ENCODE measurements at regions not wholly inside any gene's neighbourhood (a gene's known extent, or its start where the extent isn't known, plus 50 kb on each side); places are given as distances from the start of the nearest gene placed in this dataset.

- Histone ChIP-seq H3K4me1 (ENCODE audit: control insufficient read depth in 1 of 2, low read depth in 2 of 2) (no peaks in the 10 kb centered on the region), H3K9me3 (no peaks in the 10 kb centered on the region), H3K27ac (no peak overlapping the region), H3K4me3 (no peak overlapping the region), H3K36me3 (no peaks in the 10 kb centered on the region), H3K27me3 (replicated peaks; ENCODE audit: insufficient read depth) (no peaks in the 10 kb centered on the region)
- DNase-seq (ENCODE audit: low spot score) (no peak), ATAC-seq (ENCODE audit: insufficient number of reproducible peaks, low FRiP score, low read depth) (no peak)
- no peak for TF ChIP-seq CTCF (IDR thresholded peaks at IDR 0.05)
Measured at GRCh38 chr1:165050246-165050645, 306.3 kb downstream of the LMX1A start.

- DNase-seq (ENCODE audit: low spot score) (no peak), ATAC-seq (ENCODE audit: insufficient number of reproducible peaks, low FRiP score, low read depth) (no peak)
- H3K27me3 ChIP-seq (replicated peaks; ENCODE audit: insufficient read depth): no peaks in the 10 kb centered on the region
- no peaks in the 10 kb centered on the region for H3K9me3 ChIP-seq
- H3K4me3 ChIP-seq: no peak overlapping the region
- no peak overlapping the region for H3K27ac ChIP-seq
- no peak for TF ChIP-seq CTCF (IDR thresholded peaks at IDR 0.05)
- H3K4me1 ChIP-seq (ENCODE audit: control insufficient read depth in 1 of 2, low read depth in 2 of 2): no peaks in the 10 kb centered on the region
- H3K36me3 ChIP-seq: no peaks in the 10 kb centered on the region
Measured at GRCh38 chr1:165047994-165048393, 308.5 kb downstream of the LMX1A start.

- H3K4me3 ChIP-seq: no peak overlapping the region
- DNase-seq (ENCODE audit: low spot score) (no peak), ATAC-seq (ENCODE audit: insufficient number of reproducible peaks, low FRiP score, low read depth) (no peak)
- no peak overlapping the region for H3K27ac ChIP-seq
- H3K36me3 ChIP-seq: no peaks in the 10 kb centered on the region
- H3K27me3 ChIP-seq (replicated peaks; ENCODE audit: insufficient read depth): no peaks in the 10 kb centered on the region
- no peaks in the 10 kb centered on the region for H3K4me1 ChIP-seq (ENCODE audit: control insufficient read depth in 1 of 2, low read depth in 2 of 2)
- no peaks in the 10 kb centered on the region for H3K9me3 ChIP-seq
- TF ChIP-seq CTCF (IDR thresholded peaks at IDR 0.05): no peak
Measured at GRCh38 chr1:165045902-165046301, 310.6 kb downstream of the LMX1A start.

- Histone ChIP-seq H3K27ac (no peak overlapping the region), H3K36me3 (no peaks in the 10 kb centered on the region), H3K4me3 (no peak overlapping the region), H3K27me3 (replicated peaks; ENCODE audit: insufficient read depth) (no peaks in the 10 kb centered on the region), H3K9me3 (no peaks in the 10 kb centered on the region), H3K4me1 (ENCODE audit: control insufficient read depth in 1 of 2, low read depth in 2 of 2) (no peaks in the 10 kb centered on the region)
- ATAC-seq (ENCODE audit: insufficient number of reproducible peaks, low FRiP score, low read depth) (no peak), DNase-seq (ENCODE audit: low spot score) (no peak)
- TF ChIP-seq CTCF (IDR thresholded peaks at IDR 0.05): no peak
Measured at GRCh38 chr1:165040641-165041040, 315.9 kb downstream of the LMX1A start.

GRCh38 chr1:165039996-165040395 lies 316.5 kb downstream of the LMX1A start:
- H3K9me3 ChIP-seq: no peaks in the 10 kb centered on the region
- no peak for TF ChIP-seq CTCF (IDR thresholded peaks at IDR 0.05)
- no peaks in the 10 kb centered on the region for H3K36me3 ChIP-seq
- ATAC-seq (ENCODE audit: insufficient number of reproducible peaks, low FRiP score, low read depth) (no peak), DNase-seq (ENCODE audit: low spot score) (no peak)
- H3K4me3 ChIP-seq: no peak overlapping the region
- H3K27ac ChIP-seq: no peak overlapping the region
- H3K4me1 ChIP-seq (ENCODE audit: control insufficient read depth in 1 of 2, low read depth in 2 of 2): no peaks in the 10 kb centered on the region
- H3K27me3 ChIP-seq (replicated peaks; ENCODE audit: insufficient read depth): no peaks in the 10 kb centered on the region

Data from thoracic aorta (tissue), 2 donors.